ENCODE measurements at regions not wholly inside any gene's neighbourhood (a gene's known extent, or its start where the extent isn't known, plus 50 kb on each side); places are given as distances from the start of the nearest gene placed in this dataset.
"Not testable (repeated sequence)": the region's sequence is repeated elsewhere in the genome, so short reads cannot be mapped to it uniquely, and the experiment has no call there.

DNA sequence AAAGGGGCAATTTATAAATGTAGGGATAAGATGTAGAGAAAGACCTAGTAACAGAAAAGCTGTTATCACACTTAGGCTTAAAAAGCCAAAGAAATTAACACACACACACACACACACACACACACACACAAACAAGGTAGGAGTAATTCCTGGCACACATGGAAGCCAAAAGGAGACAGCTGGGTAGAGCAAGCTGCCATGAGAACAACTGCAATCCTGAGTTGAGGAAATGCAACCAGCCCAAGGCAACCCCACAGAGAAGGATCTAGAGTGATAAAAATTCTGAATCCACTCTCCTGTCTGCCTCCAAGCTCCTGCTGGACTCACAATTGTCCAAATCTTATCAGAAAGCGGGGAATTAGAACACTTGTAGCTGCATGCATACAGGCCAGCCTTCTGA is 229.1 kb upstream of the DGKB start:
- Histone ChIP-seq H3K27ac (ENCODE audit: low read depth in 1 of 2, low read length in 2 of 2) (no peak overlapping the region), H3K4me3 (ENCODE audit: low read length) (no peak overlapping the region), H3K9me3 (ENCODE audit: control insufficient read depth in 1 of 2, insufficient read depth in 1 of 2, low read length in 2 of 2) (no peaks in the 10 kb centered on the region), H3K4me1 (ENCODE audit: insufficient read depth, low read length) (no peaks in the 10 kb centered on the region), H3K36me3 (ENCODE audit: insufficient read depth, low read length) (no peaks in the 10 kb centered on the region), H3K27me3 (ENCODE audit: control insufficient read depth in 1 of 2, insufficient read depth in 2 of 2, low read length in 2 of 2) (no peaks in the 10 kb centered on the region)
- DNase-seq (no peak), ATAC-seq (ENCODE audit: poor library complexity) (no peak)
- no peak overlapping the region for H3K4me3 Mint-ChIP-seq
- peaks cover 8% of the 10 kb centered on the region for H3K9me3 Mint-ChIP-seq
- intact Hi-C loops (cut with DNase I, micrococcal nuclease), result no loop called here
- POLR2A ChIA-PET, result no interaction called here
- TF ChIP-seq, protein P1, sequence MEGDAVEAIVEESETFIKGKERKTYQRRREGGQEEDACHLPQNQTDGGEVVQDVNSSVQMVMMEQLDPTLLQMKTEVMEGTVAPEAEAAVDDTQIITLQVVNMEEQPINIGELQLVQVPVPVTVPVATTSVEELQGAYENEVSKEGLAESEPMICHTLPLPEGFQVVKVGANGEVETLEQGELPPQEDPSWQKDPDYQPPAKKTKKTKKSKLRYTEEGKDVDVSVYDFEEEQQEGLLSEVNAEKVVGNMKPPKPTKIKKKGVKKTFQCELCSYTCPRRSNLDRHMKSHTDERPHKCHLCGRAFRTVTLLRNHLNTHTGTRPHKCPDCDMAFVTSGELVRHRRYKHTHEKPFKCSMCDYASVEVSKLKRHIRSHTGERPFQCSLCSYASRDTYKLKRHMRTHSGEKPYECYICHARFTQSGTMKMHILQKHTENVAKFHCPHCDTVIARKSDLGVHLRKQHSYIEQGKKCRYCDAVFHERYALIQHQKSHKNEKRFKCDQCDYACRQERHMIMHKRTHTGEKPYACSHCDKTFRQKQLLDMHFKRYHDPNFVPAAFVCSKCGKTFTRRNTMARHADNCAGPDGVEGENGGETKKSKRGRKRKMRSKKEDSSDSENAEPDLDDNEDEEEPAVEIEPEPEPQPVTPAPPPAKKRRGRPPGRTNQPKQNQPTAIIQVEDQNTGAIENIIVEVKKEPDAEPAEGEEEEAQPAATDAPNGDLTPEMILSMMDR (IDR thresholded peaks at IDR 0.05), result no peak
- H3K36me3 Mint-ChIP-seq (ENCODE audit: low read depth), result no peaks in the 10 kb centered on the region
- H3K27ac Mint-ChIP-seq, result no peak overlapping the region
- no peaks in the 10 kb centered on the region for H3K4me1 Mint-ChIP-seq (ENCODE audit: low read depth)
- CTCF ChIA-PET, result no interaction called here
- H3K27me3 Mint-ChIP-seq, result no peaks in the 10 kb centered on the region

DNA sequence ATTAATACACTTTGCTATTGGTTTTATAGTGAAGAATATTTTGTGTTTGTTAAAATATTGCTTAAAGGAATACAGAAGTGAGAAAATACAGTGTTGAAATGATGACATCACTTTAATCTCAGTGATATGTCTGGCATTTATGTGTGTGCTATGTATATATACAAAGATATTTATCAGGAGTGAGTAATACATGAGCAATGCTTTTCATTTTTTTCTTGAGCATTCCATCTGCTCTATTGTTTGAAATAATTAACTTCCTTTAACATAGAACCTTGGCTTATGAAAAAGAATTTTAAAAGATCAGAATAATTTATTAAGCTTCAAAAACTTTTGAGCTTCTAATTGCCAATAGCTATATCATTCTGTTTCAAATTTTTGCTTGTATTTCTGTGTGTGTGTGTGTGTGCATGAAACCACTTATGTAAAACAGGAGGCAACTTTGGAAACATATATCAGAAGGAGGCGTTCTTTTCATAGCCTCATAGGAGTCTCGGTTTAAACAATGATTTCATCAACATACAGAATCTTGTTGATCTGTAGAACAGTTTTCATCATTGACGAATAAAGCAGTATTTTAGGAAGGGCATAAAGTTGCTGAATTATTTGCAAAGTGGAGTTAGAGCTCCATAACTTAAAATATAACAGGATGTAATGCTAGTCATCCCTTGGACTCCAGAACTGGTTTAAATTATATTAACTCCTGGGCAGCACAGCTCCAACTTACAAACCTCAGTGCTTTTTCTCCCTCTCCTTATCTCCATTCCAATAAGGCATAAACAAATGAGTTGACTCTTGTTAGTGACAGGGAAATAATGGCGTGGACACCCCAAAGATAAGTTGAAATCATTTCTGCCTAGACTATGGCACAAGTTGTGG is 228.4 kb upstream of the DGKB start:
- no peaks in the 10 kb centered on the region for H3K36me3 Mint-ChIP-seq (ENCODE audit: low read depth)
- intact Hi-C loops (cut with DNase I, micrococcal nuclease), result no loop called here
- H3K9me3 Mint-ChIP-seq, result peaks cover 10% of the 10 kb centered on the region
- H3K27ac Mint-ChIP-seq, result no peak overlapping the region
- no peak overlapping the region for H3K4me3 Mint-ChIP-seq
- ATAC-seq (ENCODE audit: poor library complexity) (no peak), DNase-seq (no peak)
- Histone ChIP-seq H3K4me1 (ENCODE audit: insufficient read depth, low read length) (no peaks in the 10 kb centered on the region), H3K36me3 (ENCODE audit: insufficient read depth, low read length) (no peaks in the 10 kb centered on the region), H3K9me3 (ENCODE audit: control insufficient read depth in 1 of 2, insufficient read depth in 1 of 2, low read length in 2 of 2) (no peaks in the 10 kb centered on the region), H3K27me3 (ENCODE audit: control insufficient read depth in 1 of 2, insufficient read depth in 2 of 2, low read length in 2 of 2) (no peaks in the 10 kb centered on the region), H3K4me3 (ENCODE audit: low read length) (no peak overlapping the region), H3K27ac (ENCODE audit: low read depth in 1 of 2, low read length in 2 of 2) (no peak overlapping the region)
- H3K4me1 Mint-ChIP-seq (ENCODE audit: low read depth), result no peaks in the 10 kb centered on the region
- POLR2A ChIA-PET, result no interaction called here
- H3K27me3 Mint-ChIP-seq, result no peaks in the 10 kb centered on the region
- TF ChIP-seq, protein P1 (IDR thresholded peaks at IDR 0.05), result no peak
- CTCF ChIA-PET, result no interaction called here

DNA sequence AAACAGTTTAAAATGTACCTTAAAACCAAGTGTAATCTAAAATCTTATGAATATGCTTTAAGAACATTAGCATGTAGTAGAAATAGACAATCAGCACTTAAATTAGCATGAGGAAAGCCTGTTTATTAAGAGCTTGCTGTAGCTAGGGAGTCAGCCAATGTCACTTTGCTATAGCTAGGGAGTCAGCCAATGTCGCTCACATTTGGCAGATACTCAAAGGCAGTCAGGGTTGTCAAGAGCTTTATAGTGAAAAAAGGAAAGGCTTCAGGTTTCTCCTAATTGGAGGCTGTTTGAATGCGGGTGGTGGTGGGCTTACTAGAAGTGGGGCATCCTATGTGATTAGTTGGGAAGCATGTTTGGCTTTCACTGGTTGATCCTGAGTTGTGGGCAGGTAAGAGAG is 226.2 kb upstream of the DGKB start:
- Mint-ChIP-seq H3K4me3 (no peak overlapping the region), H3K4me1 (ENCODE audit: low read depth) (no peaks in the 10 kb centered on the region), H3K27ac (no peak overlapping the region), H3K27me3 (no peaks in the 10 kb centered on the region), H3K9me3 (peaks cover 8% of the 10 kb centered on the region), H3K36me3 (ENCODE audit: low read depth) (no peaks in the 10 kb centered on the region)
- H3K36me3 ChIP-seq (ENCODE audit: insufficient read depth, low read length), result no peaks in the 10 kb centered on the region
- H3K4me1 ChIP-seq (ENCODE audit: insufficient read depth, low read length), result no peaks in the 10 kb centered on the region
- intact Hi-C loops (cut with DNase I, micrococcal nuclease), result no loop called here
- H3K4me3 ChIP-seq (ENCODE audit: low read length), result no peak overlapping the region
- ChIA-PET CTCF (no interaction called here), POLR2A (no interaction called here)
- H3K27ac ChIP-seq (ENCODE audit: low read depth in 1 of 2, low read length in 2 of 2), result no peak overlapping the region
- peaks cover 0 to 3% of the 10 kb centered on the region in 2 experiments for H3K9me3 ChIP-seq (ENCODE audit: control insufficient read depth in 1 of 2, insufficient read depth in 1 of 2, low read length in 2 of 2)
- TF ChIP-seq, protein P1 (IDR thresholded peaks at IDR 0.05), result no peak
- ATAC-seq (ENCODE audit: poor library complexity) (no peak), DNase-seq (no peak)
- H3K27me3 ChIP-seq (ENCODE audit: control insufficient read depth in 1 of 2, insufficient read depth in 2 of 2, low read length in 2 of 2), result no peaks in the 10 kb centered on the region

DNA sequence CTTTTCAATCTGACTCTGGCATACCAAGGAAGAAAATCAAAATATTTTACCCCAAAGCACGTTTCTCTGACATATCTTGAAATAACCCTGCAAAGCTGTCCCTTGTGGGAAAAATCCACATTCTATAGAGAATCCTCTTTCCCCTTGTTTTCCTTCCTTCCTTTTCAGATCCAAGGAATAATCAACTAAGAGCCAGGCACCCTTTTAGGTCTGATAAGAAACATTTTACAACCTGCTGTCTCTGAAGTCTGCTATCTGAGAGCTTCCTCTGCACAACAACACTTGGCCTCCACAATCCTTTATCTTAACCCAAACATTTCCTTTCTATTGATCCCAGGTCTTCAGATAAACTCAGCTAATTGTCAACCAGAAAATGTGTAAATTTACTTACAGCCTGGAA is 224.1 kb upstream of the DGKB start:
- H3K27ac ChIP-seq (ENCODE audit: low read depth in 1 of 2, low read length in 2 of 2); H3K27me3 ChIP-seq (ENCODE audit: control insufficient read depth in 1 of 2, insufficient read depth in 2 of 2, low read length in 2 of 2); H3K27ac Mint-ChIP-seq; H3K4me3 Mint-ChIP-seq; DNase-seq; H3K4me3 ChIP-seq (ENCODE audit: low read length); H3K36me3 ChIP-seq (ENCODE audit: insufficient read depth, low read length); POLR2A ChIA-PET; intact Hi-C loops (cut with DNase I, micrococcal nuclease); CTCF ChIA-PET; H3K4me1 Mint-ChIP-seq (ENCODE audit: low read depth); H3K27me3 Mint-ChIP-seq; ATAC-seq (ENCODE audit: poor library complexity); H3K9me3 ChIP-seq (ENCODE audit: control insufficient read depth in 1 of 2, insufficient read depth in 1 of 2, low read length in 2 of 2); H3K36me3 Mint-ChIP-seq (ENCODE audit: low read depth); H3K4me1 ChIP-seq (ENCODE audit: insufficient read depth, low read length): not testable (repeated sequence)
- H3K9me3 Mint-ChIP-seq, result peaks cover 13% of the 10 kb centered on the region

All from CD4-positive, alpha-beta T cell (primary cell).